22Rv1 (cell line): ENCODE measurements at regions not wholly inside any gene's neighbourhood (a gene's known extent, or its start where the extent isn't known, plus 50 kb on each side); places are given as distances from the start of the nearest gene placed in this dataset.

Experiments used
- ZFX ChIP-seq: fragments of 450-650 bp; IDR thresholded peaks from 2 replicates; pipeline ENCODE4 v1.6.1; 2017; ENCODE audit warnings: antibody characterized with exemption, borderline replicate concordance
- TF ChIP-seq, protein P1 (sequence below): fragments of 450-650 bp; IDR thresholded peaks from 2 replicates; pipeline ENCODE4 v1.5.1; 2017; ENCODE audit warnings: mild to moderate bottlenecking

DNA sequence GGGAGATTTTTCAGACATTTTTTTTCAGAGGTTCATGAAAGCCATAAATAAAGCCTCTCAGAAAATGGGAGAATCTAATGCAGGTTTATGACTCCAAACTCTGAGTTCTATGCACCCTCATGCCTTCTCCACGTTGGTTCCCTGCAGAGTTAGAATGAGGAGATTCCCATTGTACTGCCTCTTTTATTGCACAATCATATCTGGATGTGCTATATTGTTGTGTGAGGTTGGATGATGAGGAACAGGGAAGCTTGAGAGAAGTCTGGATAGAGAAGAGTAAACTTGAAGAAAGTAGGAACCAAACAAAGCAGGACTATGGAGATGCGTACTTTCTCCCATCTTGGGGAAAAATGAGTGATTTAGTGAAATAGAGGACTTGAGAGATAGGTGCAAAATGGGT, 178.8 kb downstream of the PDCD6IP start:
- TF ChIP-seq, protein P1, sequence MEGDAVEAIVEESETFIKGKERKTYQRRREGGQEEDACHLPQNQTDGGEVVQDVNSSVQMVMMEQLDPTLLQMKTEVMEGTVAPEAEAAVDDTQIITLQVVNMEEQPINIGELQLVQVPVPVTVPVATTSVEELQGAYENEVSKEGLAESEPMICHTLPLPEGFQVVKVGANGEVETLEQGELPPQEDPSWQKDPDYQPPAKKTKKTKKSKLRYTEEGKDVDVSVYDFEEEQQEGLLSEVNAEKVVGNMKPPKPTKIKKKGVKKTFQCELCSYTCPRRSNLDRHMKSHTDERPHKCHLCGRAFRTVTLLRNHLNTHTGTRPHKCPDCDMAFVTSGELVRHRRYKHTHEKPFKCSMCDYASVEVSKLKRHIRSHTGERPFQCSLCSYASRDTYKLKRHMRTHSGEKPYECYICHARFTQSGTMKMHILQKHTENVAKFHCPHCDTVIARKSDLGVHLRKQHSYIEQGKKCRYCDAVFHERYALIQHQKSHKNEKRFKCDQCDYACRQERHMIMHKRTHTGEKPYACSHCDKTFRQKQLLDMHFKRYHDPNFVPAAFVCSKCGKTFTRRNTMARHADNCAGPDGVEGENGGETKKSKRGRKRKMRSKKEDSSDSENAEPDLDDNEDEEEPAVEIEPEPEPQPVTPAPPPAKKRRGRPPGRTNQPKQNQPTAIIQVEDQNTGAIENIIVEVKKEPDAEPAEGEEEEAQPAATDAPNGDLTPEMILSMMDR: no peak
- no peak for TF ChIP-seq ZFX
